GM19455 (cell line): ENCODE measurements at regions not wholly inside any gene's neighbourhood (a gene's known extent, or its start where the extent isn't known, plus 50 kb on each side); places are given as distances from the start of the nearest gene placed in this dataset.
"Not testable (repeated sequence)": the region's sequence is repeated elsewhere in the genome, so short reads cannot be mapped to it uniquely, and the experiment has no call there.

Experiments
- ATAC-seq: cut with Tn5 transposase; IDR thresholded peaks from one replicate; pipeline ENCODE4 v1.9.1; 2021; ENCODE audit not compliant: unreplicated experiment

GRCh38 chr7:29619111-29619510, 55.5 kb downstream of the PRR15 start:
- no peak for ATAC-seq

- ATAC-seq, result no peak
These were observed 56.4 kb downstream of the PRR15 start for GRCh38 chr7:29619848-29620555.

- no peak for ATAC-seq
These were observed 56.9 kb downstream of the PRR15 start for GRCh38 chr7:29620556-29620930.

GRCh38 chr7:29622335-29623265, 59.0 kb downstream of the PRR15 start:
- no peak for ATAC-seq

GRCh38 chr7:29623973-29624372, 60.3 kb downstream of the PRR15 start:
- no peak for ATAC-seq

GRCh38 chr7:29626730-29627129, 63.1 kb downstream of the PRR15 start:
- no peak for ATAC-seq

GRCh38 chr7:29627631-29628030, 64.0 kb downstream of the PRR15 start:
- no peak for ATAC-seq

GRCh38 chr7:29629507-29629906, 65.9 kb downstream of the PRR15 start:
- ATAC-seq, result no peak

- not testable (repeated sequence) for ATAC-seq
These were observed 71.7 kb downstream of the PRR15 start for GRCh38 chr7:29635067-29636008.

GRCh38 chr7:29636009-29636351, 72.3 kb downstream of the PRR15 start:
- ATAC-seq, result no peak

- ATAC-seq, result no peak
These were observed 73.7 kb downstream of the PRR15 start for GRCh38 chr7:29637374-29637773.

GRCh38 chr7:29638841-29639240, 75.2 kb downstream of the PRR15 start:
- not testable (repeated sequence) for ATAC-seq

GRCh38 chr7:29639386-29639785, 75.8 kb downstream of the PRR15 start:
- ATAC-seq, result no peak

- no peak for ATAC-seq
These were observed 76.4 kb downstream of the PRR15 start for GRCh38 chr7:29639886-29640595.

- ATAC-seq, result no peak
These were observed 78.0 kb downstream of the PRR15 start for GRCh38 chr7:29641651-29642050.

- no peak for ATAC-seq
These were observed 79.0 kb downstream of the PRR15 start for GRCh38 chr7:29642494-29643155.

GRCh38 chr7:29646116-29646515, 82.5 kb downstream of the PRR15 start:
- ATAC-seq, result not testable (repeated sequence)

GRCh38 chr7:29647020-29647654, 83.5 kb downstream of the PRR15 start:
- ATAC-seq, result no peak

- ATAC-seq, result not testable (repeated sequence)
These were observed 84.1 kb downstream of the PRR15 start for GRCh38 chr7:29647691-29648210.
